Occipital lobe (tissue), 1 donor: ENCODE measurements at regions not wholly inside any gene's neighbourhood (a gene's known extent, or its start where the extent isn't known, plus 50 kb on each side); places are given as distances from the start of the nearest gene placed in this dataset.

Experiments
- DNase-seq: peaks from one replicate; lab custom pipeline; 2025; lab: John Stamatoyannopoulos, UW

DNA sequence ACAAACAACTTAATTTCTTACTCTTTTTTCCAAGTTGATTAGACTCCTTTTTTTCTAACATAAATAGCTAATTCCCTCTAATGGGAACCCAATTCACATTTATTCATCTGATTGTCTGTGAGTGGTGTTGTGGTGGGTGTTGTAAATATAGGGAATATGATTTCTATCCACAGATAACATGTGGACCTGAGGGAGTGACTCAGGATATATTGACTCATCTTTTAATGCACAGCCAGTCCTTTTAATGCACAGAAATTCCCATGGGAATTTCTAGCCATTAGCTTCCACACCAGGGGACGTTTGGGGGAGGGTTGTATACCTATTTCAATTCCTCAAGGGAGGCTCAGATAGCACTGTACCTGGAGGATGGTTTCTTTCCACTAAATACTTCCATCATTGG is 1339.6 kb upstream of the LRRTM1 start:
- no peak for DNase-seq

DNA sequence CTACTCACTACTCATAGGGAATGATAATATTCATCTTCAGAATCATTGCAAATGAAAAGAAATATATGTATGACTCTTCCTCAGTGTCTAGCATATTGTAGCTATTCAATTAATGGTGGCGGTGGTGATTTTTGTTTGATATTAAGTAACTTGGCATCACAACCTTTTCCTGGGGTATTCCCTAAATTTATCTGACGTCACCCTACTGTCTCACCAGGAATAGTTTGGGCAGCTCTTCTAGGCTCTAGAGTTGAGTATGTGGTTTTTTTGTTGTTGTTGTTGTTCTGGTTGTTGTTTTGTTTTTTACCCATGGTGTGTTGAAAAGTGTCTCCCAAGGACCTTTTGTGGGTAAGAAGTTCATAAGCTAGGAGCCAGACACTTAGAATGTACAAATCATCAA is 1320.3 kb upstream of the LRRTM1 start:
- DNase-seq: no peak

DNA sequence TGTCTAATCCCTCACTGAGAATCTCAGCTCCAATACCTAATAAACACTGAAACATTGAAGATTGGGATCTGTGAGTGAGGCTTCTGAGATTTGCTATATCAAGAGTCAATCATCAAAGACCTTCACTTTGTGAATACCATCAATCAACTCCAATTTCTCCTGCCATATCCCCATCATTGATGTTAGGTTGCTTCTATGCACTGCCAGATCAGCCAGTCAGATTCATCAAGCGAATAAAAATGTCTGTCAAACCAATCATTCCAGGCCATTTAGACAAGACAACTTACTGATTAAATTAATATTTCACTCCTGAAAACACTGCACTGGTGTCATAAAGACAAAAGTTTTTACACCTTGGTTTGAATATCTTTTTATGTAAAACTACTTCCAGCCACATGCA is 1295.5 kb upstream of the LRRTM1 start:
- DNase-seq: no peak

DNA sequence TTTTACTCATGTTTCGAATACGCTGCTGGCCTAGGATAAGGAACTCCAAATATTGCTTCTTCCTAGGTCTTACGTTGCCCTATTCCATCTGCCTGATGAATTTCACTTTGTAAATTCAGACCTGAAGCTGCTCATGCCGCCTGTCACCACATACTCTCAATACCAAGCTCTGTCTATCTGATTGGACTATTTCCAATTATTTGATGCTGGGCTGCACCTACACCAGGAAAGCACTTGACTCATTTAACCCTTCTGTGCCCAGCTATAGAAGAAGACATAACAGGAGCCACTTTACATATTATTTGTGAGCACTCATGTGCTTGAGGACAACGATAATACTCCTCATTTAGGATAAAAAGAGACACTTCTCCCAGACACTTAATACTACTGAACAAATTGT is 1293.9 kb upstream of the LRRTM1 start:
- no peak for DNase-seq

DNA sequence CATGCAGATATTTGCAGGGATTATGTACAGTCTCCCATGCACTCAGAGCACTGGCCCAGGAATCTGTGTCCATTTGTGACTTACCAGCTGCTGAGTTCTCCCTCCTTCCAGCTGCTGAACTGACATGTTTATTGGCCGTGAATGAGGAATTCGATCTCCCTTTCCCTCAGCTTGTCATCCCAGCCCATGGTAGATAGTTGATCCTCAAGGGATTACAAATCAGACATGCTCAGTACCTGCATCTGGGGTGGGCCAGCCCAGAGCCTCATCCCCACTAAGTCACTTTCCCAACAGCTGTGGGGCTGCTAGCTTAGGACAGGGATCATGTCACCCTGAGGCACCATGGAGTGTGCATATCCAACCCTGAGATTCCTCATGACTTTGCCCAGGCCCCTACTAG is 1284.9 kb upstream of the LRRTM1 start:
- DNase-seq: no peak

DNA sequence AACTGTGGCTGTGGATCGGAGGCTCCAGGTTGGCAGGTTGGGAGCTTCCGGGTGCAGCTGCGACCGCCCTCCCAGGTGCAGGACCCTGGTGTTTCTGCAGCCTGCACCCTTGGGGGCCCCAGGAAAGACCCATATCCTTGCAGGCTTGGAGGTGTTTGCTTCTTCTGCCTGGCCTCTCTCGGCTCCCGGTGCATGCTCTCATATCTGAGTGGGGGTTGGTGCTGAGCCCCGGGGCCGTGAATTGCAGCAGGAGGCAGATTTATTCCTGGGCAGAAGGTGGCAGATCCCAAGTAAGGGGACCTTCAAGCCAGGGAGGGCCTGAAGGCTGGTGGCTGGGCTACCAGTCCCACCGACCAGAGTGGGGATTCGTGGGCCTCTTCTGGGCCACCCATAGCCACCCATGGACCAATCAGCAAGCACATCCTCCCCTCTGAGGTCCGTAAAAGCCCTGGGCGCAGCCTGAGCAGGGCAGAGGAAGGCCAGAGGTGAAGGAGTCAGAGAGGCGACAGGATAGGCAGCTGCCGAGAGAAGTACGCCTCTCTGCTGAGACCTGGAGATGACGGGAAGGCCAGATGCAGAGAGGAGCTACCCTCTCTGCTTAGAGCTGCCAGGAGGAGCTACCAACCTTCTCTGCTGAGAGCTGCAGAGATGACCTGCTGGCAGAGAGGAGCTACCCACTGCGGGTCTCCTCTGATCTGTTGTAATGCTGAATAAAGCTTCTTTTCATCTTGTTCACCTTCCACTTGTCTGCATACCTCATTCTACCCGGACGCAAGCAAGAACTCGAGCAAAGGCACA is 1279.0 kb upstream of the LRRTM1 start:
- no peak for DNase-seq

DNA sequence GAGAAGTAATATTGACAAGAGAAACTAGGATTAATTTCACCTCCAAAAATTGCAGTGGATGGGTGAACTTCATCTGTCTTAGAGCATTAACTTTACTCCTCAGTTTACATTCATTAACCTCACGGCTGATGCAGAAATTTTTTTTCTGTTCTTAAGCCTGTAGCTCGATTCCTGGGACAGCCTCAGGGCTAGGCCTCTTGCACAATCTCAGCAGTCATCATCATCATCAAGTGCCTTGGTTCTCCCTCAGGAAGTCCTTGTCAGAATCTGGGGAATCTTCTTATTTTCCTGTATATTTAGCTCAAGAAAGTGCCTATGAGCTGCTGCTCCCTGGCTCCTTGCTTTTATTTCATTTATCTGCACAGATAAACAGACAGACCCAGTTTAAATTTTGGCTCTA is 1272.2 kb upstream of the LRRTM1 start:
- no peak for DNase-seq

DNA sequence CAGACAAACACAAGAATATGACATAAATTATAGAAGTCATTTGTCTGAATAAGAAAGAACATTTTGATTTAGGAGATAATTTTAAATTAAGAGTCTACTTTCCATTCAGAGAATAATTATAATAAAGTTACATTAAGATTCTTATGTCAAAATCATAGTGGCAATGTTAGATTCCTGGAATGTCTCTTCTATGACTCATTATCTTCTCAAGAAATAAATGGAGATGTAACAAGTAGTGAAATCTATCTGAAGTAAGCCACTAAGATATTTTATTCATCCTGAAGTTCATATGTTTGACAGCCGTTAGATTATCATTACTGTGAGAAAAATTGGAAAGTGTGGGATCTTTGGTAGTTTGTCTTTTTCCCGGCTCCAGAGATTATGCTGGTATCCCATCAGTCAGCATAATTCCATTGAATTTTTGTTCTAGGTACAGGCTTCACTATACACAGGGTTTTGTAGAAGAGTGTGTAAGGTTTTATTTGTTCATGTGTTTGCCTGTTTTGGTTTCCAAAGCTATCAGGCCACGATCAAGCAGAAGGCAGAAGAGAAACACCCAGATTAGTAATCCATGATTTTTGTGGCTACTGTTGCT is 1246.6 kb upstream of the LRRTM1 start:
- DNase-seq: no peak

DNA sequence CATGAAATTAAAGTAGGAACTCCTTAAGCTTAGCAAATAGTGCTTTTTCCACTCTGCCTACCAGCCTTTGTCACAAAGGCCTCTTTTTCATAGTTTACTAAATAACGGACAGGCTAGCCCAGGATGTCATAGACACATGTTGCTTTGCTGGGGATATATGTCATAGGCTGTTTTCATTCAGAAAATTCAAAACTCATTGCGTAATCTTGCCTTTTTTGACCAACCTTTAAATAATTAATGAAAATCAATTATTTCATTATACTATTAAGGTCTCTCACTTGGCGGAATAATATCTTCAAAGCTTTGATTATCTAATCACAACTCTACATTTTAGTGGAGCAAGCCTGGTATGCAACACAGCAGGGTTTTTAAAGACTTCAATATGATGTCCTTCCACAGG is 1245.7 kb upstream of the LRRTM1 start:
- no peak for DNase-seq

DNA sequence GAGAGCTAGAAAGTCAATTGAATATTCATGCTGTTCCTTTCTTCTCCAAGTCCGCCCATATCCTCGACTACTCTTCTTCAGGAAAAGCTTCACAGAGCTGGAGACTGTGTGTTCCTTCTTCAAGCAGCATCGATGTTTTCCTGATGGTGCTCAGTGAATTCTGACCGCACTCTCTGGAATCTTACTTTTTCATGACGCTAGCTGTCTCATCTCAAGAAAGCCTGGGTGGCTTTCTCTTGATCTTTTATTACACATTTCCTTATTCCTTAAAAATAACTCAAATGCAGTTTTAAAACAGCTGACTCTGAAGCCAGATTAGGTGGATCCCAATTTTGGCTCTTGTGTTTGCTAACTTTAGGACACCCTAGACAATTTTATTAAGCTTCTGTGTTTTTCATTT is 1245.1 kb upstream of the LRRTM1 start:
- no peak for DNase-seq

DNA sequence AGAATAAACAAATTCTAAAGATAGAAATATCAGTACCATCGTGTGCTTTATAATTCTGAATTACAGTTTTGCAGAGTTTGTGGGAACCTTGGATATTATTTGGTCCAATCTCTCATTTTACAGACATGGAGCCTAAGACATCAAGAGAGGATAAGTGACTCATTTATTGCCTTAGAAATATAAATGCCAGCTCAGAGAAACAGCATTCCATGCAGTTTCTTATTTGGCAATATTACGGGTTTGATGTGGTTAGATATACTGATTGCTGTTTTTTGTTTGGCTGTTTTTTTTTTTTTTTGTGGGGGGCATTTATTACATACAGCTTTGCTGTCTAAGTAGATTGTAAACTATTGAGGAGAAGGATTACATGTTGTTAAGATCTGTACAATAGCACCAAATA is 1241.1 kb upstream of the LRRTM1 start:
- no peak for DNase-seq

DNA sequence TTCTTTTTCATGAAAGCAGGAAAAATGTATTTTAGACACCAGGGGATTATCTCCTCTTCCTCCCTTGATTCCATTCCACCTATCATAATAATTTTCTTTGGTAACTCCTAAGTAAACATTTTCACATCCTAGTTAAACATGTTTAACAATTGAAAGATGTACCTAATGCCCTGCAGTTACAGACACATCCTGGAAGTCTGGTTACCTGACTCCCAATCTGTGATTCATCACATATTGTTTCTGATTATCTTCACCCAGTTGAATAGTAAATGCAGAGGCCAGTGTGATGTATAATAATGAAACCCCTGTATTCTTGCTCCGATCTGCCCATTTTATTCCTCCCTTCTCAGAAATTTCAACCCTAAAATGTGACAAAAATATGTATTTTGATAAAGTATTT is 1237.6 kb upstream of the LRRTM1 start:
- no peak for DNase-seq

DNA sequence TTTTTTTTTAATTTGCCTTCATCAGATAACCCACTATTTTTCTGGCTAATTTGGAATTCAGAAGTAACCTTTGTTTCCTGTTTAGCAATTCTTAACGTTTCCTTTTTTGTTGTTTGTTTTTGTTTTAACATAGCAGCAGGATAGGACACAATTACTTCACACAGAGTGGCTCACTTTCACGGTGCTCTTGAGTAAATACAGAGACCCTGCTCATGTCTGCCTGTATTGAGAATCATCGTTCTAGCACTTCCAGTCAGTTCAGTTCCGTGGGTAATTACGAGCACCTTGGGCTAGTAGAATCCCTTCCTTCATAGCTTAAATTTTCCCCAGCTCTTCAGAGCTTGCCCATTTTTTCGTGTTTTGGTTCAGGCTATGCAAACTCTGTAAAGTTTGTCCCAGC is 1225.4 kb upstream of the LRRTM1 start:
- no peak for DNase-seq

DNA sequence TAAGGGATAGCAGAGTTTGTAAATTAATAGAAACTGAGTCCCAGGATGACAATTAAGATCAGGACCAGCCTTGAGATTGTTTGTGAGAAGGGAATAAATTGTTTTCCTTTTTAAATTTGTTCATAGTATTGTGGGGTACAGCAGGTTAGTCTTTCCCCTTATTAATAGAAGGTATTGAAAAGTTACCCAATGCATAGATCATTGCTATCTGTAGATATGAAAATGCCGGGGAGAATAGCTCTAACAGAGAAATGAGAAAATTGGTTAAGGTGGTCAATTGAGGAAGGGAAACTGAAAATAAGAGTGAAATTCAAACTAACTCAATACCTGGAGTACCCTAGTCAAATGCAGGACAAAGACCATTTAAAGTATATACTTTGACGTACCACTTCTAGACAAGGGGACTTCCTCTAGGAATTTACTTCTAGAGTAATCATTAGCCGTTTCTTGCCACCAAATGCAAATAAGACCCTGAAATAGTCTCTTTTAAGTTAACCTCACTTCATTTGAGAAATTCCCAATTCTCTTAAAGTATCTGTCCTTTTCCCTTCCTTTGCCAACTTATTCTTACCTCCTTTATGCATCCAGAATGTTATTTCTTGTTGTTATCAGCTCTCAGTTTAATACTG is 1224.4 kb upstream of the LRRTM1 start:
- DNase-seq: no peak

DNA sequence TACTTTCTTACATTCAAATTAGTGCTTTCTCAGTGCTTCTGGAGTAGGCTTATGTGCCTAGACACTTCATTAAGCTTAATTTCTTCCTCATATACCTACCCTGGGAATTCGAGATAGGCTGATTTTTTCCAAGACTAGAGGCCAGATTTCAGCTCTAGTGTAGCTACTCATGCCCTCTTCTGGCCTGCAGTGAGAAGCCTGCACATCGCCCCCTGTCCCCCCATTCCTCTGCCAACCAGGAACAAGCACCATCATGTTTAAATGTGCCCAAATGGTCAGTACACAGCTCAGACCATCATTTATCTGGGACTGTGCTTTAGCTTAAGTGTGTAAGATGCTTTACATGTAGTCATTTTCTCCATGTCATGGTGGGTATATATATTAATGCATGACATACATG is 1218.8 kb upstream of the LRRTM1 start:
- no peak for DNase-seq

DNA sequence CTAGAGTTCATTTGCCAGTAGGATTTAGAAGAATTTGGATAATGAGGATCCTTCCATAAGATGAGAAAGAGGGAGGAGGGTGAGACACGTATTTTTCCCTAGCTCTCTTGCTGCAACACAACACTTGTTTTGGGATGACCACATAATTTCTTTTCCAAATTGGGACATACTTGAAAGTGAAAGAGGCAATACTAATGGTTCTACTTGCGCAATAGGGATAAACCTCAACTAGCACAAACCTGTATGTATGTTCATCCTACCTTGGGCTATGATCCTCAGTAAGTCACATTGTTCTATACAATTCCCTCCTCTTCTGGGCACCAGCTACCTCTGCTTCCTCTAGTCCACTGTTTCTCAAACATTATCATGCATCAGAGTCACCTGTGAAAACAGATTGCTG is 1208.8 kb upstream of the LRRTM1 start:
- no peak for DNase-seq

DNA sequence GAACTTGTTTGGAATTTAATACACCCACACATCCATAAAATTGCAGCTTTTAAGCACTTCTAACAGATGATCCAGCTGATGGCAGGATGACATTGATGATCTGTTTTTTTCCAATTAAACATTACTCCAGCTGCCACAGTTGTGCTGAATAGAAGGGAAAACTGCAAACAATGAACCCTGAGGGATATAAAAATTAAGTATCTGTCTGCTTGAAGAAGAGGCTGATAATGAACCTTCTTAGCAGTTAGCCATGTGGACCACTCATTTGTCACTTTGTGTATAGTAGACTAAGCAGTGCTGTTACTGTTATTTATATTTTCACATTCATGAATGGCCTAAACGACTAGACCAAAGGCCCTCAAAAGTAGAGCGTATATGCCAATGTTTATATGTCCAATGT is 1201.0 kb upstream of the LRRTM1 start:
- DNase-seq: no peak

DNA sequence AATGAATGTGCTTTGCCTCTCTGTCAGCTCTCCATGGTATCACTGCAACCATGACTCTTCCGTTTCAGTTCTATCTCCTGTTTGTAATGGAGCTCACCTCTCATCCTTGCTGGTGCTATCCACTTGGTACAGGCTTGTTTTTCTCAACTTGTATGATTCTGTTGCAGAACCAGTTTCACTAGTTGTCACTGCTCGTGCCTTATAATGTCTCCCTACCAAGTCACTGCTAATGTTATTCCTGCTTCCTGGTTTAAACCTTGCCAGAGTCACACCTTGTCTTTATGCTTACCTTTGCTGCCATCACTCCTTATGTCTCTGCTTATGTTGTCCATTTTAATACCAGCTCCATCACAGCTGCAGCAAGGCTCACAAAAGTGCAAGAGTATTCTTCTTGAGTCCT is 1191.0 kb upstream of the LRRTM1 start:
- no peak for DNase-seq

DNA sequence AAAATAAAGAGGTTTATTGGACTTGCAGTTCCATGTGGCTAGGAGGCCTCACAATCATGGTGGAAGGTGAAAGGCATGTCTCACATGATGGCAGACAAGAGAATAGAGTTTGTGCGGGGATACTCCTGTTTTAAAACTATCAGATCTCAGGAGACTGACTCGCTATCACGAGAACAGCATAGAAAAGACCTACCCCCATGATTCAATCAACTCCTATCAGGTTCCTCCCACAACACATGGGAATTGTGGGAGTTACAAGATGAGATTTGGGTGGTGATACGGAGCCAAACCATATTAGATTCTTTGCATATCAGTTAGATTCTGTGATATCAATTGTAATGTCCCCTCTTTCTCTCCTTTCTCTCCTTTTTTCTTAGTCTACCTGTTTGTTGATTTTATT is 1178.7 kb upstream of the LRRTM1 start:
- no peak for DNase-seq

DNA sequence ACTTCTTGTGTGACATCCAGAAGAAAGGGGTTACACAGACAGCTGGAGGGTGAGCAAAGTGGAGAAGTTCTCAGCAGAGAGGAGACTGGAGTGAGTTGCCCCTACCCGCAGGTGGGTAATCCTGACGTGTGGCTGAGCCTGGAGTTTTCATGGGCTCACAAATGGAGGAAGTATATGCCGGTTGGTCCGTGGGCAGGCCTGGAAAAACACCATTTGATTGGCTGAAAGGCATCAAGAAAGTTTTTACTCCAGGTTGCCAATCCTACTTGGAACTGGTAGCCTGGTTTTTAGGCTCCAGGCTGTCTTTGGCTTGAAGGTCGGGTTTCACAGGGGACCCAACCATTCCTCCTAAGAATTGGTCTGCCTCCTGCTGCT is 1177.4 kb upstream of the LRRTM1 start:
- no peak for DNase-seq

DNA sequence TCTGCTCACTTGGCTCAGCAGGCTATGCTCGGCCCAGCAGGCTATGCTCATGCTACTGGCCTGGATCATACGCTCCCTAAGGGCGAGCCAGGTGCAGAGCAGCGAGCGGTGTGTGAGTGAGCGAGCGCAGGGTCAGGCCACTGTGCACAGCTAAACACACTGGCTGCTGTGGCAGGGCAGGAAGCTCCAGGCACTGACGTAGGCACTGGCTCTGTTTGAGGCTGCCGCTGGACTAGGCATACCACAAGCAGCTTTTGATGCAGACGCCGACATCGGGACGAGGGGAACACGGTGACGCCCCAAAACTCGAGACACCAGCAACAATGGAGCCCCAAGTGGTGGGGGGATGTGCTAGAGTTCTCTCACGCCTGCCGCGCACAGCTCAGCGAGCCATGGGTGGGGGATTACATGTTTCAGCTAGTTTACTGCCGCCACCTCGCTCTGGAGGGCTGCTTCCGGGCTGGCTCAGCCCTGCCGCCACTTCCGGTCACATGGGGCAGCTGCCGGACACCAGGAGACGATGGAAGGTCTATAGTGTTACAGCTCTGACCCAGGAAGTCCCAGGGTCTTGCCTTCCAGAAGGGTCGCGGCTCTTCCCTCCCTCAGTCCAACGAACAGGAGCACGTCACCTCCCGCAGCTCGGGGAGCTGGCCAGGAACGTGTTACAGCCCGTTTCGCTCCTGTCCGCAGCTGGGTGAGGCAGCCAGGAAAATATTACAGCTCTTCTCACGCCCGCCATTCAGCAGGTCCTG is 1176.9 kb upstream of the LRRTM1 start:
- DNase-seq: no peak

DNA sequence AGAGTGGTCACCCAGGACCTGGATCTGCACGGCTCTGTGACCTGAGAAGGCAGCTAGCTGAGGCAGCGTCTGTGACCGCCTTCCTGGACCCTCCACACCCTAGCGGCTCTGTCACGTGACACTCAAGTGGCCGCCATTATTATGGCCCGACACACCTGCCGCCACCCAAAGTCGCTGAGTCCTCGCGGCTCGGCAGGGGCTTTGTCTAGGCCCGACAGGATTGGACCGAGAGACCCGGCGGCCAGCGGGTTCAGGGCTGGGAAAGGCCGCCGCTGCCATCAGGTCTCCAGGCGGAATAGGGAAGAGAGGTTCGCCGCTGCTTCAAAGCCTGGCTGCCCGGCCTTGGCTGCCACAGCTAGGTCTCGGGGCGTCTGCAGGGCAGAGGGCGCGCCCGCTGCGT is 1162.5 kb upstream of the LRRTM1 start:
- no peak for DNase-seq

DNA sequence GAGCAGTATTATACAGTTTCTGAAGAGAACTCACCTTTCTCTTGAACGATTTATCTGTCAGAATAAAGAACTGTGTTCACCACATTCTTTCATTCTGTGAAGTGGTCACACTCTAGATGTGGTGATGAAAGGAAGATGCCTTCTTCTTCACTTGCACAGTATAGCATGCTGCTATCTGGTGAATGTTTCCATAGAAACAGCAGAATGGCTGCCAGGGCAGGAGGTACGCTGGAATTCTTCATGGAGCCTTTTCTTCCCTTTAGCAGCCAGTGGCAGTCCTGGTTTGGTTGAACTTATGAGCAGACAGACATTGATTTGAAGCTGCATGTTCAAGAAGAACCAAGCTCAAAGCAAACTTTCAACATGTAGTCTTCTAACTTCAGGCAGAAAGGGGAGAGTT is 1157.9 kb upstream of the LRRTM1 start:
- DNase-seq: no peak
